Tongue (tissue), 1 donor: ENCODE measurements at regions not wholly inside any gene's neighbourhood (a gene's known extent, or its start where the extent isn't known, plus 50 kb on each side); places are given as distances from the start of the nearest gene placed in this dataset.
"Not testable (repeated sequence)": the region's sequence is repeated elsewhere in the genome, so short reads cannot be mapped to it uniquely, and the experiment has no call there.

Source experiments
- DNase-seq: peaks from one replicate; pipeline ENCODE4 v3.0.0-alpha.2; 2015

DNA sequence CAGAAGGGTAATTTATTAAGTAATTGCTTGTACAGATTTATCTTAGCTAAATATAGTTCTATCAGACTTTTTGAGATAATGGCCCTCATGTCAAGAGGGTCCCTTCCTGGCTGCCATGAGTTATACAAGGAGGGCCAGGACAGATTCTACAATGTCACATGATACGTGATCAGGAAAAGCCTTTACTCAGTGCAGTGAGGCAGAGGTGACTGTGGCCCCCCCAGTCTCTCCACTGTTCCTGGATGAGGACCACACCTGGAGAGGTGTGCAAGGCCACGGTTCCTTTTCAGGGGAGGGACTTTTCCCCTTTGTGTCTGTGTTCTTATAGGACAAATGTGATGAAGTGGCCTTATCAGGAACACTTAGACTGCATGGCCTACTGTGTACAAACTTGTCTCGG, 54.3 kb upstream of the LRCH1 start:
- DNase-seq: no peak

DNA sequence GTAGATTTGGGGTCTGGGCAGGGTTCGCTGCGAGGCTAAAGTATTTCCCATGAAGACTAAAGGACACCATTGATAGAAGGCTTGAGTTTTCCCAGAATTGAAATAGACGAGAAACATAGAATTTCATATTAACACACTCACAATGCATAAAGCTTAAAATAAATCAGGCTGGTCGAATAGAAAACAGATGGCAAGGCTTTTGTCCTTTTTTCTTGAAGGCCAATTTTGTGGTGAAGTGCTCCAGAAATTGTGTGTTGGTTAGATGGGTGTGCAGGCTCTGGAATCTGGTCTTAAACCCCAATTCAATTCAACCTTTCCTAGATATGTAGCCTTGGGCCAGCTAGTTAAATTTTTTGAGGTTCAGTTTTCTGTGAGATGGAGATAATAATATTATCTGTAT, 56.9 kb upstream of the LRCH1 start:
- no peak for DNase-seq

DNA sequence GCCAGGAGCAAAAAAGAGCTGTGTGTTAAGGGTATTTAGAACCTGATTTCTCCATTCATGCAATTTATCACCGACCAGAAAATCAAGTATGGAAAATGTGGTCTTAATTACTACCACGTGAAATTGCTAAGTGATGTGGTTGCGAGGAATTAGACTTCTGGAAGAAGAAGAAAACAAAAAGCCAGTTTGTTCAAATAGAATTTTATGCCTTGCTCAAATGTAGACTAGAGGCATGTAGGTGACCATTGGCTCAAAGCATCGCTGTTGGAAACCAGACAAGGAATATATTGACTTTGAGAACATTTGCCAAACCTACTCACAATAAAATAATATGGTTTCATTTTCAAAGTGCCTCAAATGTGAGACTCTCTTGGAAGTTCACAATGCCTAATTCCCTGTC, 57.3 kb upstream of the LRCH1 start:
- peak; percentile 36 for DNase-seq

DNA sequence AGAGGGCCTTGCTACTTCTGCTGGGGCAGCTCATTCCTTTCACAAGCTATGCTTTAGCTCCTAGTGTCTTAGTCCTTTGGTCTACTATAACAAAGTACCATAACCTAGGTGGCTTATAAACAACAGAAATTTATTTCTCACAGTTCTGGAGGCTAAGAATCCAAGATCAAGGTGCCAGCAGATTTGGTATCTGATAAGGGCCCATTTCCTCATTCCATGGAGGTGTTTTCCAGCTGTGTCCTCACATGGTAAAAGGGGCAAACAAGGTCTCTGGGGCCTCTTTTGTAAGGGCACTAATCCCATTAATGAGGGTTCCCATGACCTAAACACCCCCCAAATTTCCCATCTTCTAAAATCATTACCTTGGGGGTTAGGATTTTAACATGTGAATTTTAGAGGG, 57.9 kb upstream of the LRCH1 start:
- DNase-seq: no peak

DNA sequence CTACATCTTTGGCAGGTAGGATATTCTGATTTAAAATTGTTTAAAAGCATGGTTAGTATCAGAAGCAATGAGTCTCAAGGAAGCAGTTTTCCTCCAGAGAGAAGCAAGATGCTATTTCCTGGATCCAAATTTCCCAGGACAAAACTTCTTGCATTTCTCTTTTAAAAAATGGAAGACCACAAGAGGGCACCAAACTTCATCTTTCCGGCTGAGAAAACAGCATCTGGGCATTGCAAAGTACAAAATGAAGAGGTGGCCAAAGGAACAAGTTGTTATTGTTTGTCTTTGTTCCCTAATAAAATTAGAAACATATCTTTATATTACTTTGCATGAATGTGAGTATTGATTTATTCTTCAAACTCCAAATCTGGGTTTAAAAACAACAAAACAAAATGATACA, 60.0 kb upstream of the LRCH1 start:
- DNase-seq: peak; percentile 85

- no peak for DNase-seq
Observed at GRCh38 chr13:46491641-46492040, 61.3 kb upstream of the LRCH1 start.

- not testable (repeated sequence) for DNase-seq
Observed at GRCh38 chr13:46490713-46491112, 62.3 kb upstream of the LRCH1 start.

DNA sequence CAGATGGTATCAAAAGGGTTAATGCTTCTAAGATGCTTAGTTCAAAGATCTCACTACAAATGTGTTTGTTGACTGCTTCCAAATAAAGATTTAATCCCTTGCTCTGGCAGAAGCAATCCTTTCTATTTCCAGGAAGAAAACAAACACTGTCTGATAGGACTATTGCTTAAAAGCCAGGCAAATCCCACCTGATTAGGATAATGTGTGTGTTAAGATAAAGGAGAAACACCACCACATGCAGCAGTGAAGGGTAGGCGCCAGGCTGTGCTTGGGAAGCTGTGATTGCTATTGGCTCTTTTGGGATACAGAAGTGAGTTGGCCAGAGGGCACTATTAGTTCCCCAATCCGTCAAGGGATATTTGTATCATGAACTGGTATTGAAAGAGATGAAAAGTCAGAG, 62.8 kb upstream of the LRCH1 start:
- no peak for DNase-seq

DNA sequence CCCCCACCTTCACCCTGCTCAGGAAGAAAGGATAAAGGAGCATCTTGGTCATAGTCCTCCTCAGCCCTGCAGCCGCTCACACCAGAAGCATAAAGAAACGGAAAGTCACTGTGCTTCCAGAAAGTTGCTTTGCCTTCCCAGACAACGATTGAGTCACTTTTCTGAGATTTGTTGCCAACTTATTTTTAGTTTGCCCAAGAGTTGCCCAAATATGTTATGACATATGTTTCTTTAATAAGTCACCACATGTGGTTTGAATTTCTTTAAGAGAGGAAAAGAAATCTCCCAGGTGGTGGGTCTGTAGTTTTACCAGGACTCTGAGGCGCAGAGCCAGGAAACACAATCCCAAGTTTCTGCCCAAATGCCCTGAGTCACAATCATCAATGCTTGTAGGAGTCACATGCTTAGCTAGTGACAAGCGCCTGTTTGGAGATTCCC, 63.4 kb upstream of the LRCH1 start:
- DNase-seq: peak; percentile 20

GRCh38 chr13:46487748-46488147, 65.2 kb upstream of the LRCH1 start:
- no peak for DNase-seq

DNA sequence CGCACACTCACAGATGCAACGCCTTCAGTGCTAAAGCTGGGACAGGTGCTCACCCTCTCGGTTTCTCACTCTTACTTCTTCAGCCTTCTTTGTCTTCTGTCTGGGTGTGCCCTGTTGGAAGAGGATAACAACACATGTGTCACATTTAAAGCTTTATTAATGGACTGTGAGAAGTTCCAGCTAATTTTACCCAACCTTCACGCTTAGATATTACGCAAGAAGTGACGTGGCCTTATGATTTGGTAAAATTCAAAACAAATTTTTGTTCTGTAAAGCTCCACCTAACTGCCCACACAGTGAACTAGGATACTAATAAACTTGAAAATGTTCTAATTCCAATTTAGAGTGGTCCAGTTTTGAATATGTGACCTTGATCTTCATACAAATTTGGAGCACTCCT, 66.7 kb upstream of the LRCH1 start:
- DNase-seq: no peak

DNA sequence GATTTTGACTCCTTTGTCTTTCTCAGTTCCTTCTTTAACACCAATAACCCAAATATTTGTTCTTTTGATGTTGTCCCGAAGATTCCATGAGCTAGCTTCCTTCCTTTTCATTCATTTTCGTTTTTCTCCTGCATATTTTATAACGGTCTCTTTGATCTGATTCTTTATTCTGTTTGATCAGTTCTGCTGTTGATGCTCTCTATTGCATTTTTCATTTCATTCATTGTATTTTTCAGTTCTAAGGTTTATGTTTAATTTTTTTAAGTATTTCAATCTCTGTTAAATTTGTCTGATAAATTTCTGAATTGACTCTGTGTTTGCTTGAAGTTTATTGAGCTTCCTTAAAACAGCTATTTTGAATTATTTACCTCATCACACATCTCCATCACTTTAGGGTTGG, 68.4 kb upstream of the LRCH1 start:
- no peak for DNase-seq

- no peak for DNase-seq
Observed at GRCh38 chr13:46481166-46481565, 71.8 kb upstream of the LRCH1 start.

DNA sequence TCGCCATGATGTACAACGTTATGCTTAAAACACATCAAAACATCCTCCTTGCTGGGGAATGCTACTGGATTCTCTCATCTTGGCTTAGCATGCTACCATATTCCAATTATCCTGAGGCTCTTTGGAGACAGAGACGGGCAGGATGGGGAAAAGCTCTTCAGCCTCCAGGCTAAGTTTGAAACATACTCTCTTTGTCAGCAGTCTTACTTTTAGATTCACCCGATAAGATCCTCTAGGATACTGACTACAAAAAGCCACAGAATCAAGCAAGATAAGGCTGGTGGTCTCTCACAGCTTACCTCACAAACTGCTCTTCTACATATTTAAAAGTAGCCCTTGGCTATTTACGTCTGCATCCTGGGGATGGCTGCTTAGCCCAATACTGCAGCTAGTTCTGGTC, 72.8 kb upstream of the LRCH1 start:
- DNase-seq: no peak

DNA sequence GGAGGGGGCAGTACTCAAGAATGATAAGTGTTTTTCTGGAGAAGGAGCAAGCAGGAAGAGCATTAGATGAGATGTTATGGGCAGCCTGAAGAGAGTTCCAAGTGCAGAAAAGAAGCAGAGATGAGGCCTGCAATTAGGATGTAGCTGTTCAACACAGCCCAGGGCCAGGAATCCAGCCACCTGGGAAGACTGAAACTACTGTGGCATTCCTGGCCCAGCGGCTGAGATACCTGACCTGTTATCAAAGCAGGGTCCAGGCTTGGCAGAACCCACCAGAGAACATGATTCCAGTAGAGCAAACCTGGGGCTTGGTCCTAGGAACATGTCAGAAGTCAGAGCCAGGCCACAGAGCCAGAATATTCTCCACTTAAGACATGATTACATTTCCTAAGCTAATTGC, 73.3 kb upstream of the LRCH1 start:
- DNase-seq: no peak

DNA sequence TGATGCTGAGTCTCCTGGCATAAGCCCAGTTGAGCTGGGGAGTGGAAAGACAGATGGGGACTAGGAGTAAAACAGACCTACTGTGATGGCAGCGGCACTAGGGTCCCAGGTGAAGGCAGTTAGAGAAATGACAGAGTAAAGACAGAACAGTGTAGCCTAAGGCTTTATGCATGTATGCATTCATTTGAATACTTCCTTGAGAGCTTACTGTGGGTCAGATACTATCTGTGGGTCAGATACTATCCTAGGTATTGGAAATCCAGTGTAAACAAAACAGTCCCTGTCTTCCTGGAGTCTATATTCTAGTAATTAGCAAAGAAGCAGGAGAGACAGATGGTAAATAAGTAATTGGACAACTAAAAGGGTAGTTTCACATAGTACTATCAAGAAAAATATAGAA, 73.7 kb upstream of the LRCH1 start:
- no peak for DNase-seq

DNA sequence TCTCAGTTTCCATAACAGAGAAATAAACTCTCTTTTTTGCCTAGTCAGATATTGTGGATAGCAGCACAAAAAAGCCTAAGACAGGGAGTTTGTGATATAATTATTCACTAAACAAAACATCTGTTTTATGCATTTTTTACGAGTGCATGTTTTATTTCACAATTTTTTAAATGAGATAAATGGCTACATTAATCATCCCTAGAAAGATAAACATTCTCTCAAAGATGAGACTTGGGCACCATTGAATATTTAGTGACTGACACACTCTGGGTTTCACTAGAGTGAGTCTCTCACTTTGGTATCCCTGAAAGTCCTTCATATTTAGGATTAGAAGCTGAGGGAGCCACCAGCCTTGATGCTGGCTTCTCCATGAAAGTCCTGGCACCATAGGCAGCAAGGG, 74.3 kb upstream of the LRCH1 start:
- no peak for DNase-seq

- DNase-seq: no peak
Observed at GRCh38 chr13:46476174-46476573, 76.8 kb upstream of the LRCH1 start.

DNA sequence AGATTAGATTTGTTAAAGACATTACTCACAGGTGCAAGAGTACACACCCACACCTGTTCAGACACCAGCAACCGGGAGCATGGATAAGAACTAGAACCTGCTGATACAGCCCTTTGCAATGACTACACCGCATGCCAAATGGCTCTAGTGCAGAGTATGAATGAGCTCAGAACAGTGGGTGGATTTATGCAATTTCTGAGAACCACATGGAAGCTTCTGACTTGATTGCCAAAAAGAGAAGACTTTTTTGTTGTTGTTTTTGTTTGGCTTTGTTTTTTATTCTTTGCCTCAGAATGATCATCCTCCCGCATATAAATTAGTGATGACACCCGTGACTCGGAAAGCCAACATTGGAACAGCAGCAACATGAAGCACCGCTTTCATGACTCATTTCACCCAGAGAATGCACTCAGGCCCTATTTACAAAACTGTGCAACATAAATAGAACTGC, 77.4 kb upstream of the LRCH1 start:
- DNase-seq: no peak

DNA sequence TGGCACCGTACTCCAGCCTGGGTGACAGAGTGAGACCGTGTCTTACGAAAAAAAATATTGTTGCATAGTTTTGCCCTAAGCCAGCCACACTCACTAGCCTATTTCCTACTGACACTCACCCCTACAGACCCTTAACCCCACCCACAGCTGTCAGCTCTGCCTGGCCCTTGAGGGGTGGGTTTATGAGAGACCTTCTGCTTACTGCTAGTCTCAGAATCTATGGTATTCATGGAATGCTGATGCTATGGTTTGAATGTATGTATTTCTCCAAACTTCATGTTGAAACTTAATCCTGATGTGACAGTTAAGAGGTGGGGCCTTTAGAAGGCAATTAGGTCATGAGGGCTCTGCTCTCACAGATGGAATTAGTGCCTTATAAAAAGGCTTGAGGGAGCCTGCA, 79.2 kb upstream of the LRCH1 start:
- DNase-seq: no peak

DNA sequence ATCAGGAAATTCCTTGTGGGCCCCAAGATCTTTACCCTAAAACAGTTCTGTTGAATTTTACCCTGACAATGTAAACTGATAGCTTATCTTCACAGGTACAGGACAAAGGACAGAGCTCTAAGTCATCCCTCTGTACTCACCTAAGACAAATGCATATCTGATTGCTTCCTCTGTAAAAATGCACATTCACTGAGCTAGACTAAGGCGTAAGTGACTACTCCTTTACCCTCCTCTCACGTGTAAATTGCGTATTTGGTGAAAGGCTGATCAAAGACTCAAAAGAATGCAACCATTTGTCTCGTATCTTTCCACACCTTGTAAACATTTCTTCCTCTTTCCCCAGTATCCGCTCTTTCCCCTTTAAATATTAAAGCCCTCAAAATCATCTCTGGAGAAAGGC, 80.6 kb upstream of the LRCH1 start:
- no peak for DNase-seq

DNA sequence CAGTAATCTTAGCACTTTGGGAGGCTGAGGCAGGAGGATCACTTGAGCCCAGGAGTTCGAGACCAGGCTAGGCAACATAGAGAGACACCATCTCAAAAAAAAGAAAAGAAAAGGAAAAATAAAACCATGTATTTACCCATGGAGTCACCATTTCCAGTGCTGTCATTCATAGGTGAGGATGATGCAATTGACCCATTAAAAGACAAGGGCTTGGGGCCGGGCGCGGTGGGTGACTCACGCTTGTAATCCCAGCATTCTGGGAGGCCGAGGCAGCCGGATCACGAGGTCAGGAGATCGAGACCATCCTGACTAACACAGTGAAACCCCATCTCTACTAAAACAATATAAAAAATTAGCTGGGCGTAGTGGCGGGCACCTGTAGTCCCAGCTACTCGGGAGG, 82.6 kb upstream of the RUBCNL start:
- DNase-seq: not testable (repeated sequence)

GRCh38 chr13:46468570-46469463, 81.8 kb upstream of the RUBCNL start:
- no peak for DNase-seq

DNA sequence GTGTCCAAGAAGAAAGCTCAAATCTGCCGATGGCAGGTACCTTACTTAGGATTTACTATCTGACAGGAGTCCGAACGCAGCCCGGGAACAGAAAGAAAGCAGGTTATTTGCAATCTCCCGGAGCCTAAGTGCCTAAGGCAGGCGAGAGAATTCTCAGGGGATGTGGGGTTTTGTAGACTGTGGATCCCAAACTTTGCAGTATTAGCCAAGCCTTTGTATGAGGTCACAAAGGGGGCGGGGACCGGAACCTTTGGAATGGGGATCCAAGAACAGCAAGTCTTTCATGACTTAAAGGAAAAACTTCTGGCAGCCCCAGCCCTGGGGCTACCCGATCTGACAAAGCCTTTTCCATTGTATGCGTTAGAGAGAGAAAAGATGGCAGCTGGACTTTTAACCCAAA, 80.6 kb upstream of the RUBCNL start:
- not testable (repeated sequence) for DNase-seq
